Left ventricle myocardium superior (tissue), 1 donor: ENCODE measurements at regions not wholly inside any gene's neighbourhood (a gene's known extent, or its start where the extent isn't known, plus 50 kb on each side); places are given as distances from the start of the nearest gene placed in this dataset.
"Not testable (repeated sequence)": the region's sequence is repeated elsewhere in the genome, so short reads cannot be mapped to it uniquely, and the experiment has no call there.

Experiments used
- ATAC-seq: fragments of 200-7000 bp; cut with Tn5 transposase; one replicate; pipeline ENCODE4 v1.9.1; 2020; ENCODE audit warnings: mild to moderate bottlenecking, moderate library complexity
- DNase-seq: peaks from one replicate; pipeline ENCODE4 v3.0.0-alpha.2; 2020
- intact Hi-C: fragments of 100-400 bp; cut with micrococcal nuclease; formaldehyde crosslinking; loops from one replicate; pipeline ENCODE4 v1.11.0; 2022
- donor health status: DM: no; HTN: yes; CAD: no; lungs with severe emphysema.

DNA sequence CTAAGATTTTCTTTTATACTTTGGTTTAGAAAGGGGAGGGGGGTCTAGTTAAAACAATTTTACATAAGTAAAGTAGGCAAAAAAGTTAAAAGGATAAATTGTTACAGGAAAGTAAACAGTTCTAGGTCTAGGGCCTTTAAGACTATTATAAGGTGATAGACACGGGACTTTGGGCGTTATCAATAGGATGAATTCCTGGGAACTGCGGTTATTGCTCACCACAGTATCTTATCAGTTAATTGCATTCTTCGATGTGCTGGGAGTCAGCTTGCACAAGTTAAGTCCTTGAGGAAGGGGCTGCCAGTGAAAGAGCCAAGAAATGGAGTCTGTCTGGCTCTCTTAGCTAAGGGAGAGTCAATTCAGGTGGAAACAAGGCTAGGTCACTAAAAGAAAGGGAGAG, 163.8 kb upstream of the FRG2C start:
- DNase-seq, intact Hi-C loops, ATAC-seq: not testable (repeated sequence)

DNA sequence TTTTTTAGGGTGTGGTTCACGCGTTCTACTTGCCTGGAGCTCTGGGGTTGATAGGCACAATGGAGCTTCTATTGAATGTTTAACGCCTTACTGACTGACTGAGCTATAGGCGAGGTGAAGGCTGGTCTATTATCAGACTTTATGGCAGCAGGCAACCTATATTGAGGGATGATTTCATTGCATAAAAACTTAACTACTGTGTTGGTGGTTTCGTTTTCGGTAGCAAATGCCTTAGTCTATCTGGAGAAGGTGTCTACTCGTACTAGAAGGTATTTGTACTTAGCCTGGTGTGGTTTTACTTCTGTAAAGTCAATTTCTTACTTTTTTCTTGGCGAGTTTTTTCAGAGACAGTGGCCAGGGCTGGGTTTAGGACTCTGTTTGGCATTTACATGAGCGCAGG, 162.0 kb upstream of the FRG2C start:
- ATAC-seq, intact Hi-C loops, DNase-seq: not testable (repeated sequence)

DNA sequence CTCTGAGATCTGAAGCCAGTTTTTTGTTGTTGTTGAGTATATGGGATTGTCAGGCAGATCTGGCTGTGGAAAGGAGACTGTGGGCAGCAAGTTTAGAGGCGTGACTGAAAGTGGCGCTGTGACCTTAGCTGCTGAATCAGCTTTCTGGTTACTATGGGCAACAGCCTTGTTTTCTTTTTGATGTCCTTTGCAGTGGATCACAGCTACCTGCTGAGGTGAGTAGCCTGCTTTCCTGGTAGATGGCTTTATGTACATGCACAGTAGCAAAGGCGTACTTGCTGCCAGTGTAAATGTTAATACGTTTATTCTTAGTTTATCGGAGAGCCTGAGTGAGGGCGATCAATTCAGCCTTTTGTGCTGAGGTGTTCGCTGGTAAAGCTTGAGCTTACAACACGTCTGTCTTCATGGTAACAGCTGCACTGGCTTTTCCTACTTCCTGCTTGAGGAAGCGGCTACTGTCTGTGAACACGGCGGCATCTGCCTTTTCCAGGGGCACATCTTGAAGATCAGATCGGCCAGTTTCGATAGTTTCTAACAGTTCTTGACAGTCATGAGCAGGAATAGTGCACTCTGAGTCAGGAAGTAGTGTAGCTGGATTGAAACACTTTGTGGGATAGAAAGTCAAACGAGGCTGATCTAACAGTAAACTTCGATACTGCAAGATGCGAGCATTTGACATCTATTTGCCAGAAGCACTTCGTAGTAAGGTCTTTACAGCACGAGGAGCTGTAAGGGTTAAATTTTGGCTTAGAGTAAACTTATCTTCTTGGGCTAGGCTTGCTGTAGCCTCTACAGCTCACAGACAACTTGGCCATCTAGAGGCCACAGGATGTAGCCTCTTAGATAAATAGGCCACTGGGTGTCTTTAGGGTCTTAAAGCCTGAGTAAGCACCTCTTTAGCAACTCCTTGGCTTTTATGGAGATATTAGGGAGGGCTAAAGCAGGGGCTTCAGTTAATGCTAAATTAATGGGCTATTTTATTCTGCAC, 161.1 kb upstream of the FRG2C start:
- DNase-seq, ATAC-seq, intact Hi-C loops: not testable (repeated sequence)

DNA sequence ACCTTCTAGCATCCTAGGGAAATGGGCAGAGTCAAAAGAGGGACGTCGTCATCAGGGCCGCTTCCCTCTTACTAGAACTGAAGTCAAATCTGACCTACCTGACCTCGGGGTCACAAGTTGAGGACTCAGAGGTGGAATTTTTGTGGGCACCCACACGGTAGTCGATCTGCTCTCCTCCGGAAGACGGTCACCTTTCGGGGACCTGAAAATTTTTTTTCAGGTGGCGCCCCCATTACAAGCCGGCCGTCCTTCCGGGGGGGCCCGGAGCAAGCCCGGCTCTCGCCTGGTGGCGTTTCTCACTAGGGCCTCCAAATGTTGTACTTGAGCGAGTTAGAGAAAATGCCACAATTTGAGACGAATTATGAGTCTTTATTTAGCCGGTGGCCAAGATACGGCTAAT, 157.5 kb upstream of the FRG2C start:
- intact Hi-C loops, result no loop called here
- no peak for ATAC-seq
- no peak for DNase-seq

DNA sequence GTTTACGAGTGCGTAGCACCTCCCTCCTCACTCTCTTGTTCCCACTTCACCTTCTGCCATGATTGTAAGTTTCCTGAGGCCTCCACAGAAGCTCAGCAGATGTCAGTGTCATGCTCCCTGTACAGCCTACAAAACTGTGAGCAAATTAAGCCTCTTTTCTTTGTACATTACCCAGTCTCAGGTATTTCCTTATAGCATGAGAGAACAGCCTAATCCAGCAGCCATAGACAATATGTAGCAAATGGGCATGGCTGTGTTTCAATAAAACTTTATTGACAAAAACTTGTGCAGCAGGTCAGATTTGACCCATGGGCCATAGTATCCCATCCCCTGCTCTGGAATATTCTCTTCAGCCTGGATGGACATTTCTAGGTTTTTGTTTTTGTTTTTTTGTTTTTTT, 156.2 kb upstream of the FRG2C start:
- DNase-seq, intact Hi-C loops, ATAC-seq: not testable (repeated sequence)

DNA sequence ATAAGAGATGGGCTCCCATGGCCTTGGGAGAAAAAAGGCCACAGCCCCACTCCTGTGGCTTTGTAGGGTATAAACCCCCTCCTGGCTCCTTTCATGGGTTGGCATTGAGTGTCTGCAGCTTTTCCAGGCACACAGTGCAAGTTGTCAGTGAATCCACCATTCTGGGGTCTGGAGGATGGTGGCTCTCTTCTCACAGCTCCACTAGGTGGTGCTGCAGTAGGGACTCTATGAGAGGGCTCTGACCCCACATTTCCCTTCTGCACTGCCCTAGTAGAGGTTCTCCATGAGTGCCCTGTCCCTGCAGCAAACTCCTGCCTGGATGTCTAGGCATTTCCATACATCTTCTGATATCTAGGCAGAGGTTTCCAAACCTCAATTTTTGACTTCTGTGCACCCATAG, 136.5 kb upstream of the FRG2C start:
- intact Hi-C loops, ATAC-seq, DNase-seq: not testable (repeated sequence)

DNA sequence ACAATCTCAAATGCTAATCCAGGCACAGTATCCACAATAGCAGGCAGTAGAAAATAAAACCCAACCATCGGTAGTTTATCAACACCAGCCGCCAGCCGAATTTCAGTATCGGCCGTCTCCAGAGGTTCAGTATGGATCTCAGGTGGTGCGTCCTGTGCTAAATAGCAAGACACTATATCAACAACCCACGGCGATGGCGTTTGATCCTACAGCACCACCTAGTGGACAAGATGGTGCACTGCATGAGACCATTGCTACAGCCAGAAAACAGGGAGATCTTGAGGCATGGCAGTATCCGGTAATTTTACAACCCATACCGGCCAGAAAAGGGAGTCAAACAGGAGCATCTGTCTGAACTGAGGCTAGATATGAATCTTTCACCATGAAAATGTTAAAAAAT, 112.0 kb upstream of the FRG2C start:
- intact Hi-C loops, ATAC-seq: not testable (repeated sequence)

DNA sequence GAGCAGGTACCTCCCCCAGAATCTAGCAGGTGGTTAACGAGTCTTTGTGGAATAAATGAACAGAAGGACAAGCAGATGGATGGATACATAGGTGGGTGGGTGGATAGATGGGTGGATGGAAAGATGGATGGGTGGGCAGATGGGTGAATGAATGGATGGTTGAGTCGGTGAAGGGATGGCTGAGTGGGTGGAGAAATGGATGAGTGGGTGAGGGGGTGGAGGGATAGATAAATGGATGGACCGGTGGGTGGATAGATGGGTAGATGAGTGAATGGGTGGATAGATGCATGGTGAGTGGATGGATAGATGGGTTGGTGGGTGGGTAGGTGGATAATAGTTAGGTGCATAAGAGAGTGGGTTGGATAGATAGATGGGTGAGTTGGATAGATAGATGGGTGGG, 99.7 kb upstream of the FRG2C start:
- intact Hi-C loops, DNase-seq, ATAC-seq: not testable (repeated sequence)

More for the DNA sequence above, 112.0 kb upstream of the FRG2C start:
- DNase-seq, result not testable (repeated sequence)

DNA sequence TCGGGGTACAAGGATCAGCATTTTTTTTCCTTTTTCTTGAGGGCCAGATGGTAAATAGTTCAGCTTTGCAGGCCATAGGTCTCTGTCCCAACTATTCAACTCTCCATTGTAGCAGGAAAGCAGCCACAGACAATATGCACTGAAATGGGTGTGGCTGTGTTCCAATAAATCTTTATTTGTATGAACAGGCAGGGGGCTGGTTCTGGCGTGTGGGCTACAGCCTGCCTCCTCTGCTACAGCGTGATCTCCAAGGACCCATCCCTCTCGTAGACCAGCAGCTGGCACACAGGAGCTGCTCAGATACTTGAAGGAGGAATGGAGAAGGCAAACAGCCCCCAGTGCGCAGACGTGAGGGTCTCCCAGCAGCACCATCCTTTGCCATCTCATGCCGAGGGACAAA, 91.8 kb upstream of the FRG2C start:
- intact Hi-C loops, ATAC-seq, DNase-seq: not testable (repeated sequence)

DNA sequence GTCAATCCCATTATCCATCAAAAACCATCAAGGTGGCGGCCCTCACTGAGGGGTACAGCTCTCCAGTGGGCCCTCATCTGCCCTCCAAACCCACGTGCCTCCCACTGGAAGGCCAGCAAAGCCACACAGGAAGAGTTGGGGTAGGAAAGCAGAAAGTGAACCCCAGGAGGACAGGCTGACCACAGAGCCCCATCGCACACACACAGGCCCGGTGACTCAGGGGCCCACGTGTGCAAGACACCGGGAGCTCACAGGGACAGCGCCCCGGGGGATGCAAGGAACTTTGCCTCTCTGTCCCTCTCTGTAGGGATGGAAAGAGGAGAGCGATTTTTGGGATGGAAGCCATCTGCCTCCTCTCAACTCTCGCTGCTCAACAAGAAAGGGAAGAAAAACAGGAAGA, 85.0 kb upstream of the FRG2C start:
- intact Hi-C loops, DNase-seq, ATAC-seq: not testable (repeated sequence)

DNA sequence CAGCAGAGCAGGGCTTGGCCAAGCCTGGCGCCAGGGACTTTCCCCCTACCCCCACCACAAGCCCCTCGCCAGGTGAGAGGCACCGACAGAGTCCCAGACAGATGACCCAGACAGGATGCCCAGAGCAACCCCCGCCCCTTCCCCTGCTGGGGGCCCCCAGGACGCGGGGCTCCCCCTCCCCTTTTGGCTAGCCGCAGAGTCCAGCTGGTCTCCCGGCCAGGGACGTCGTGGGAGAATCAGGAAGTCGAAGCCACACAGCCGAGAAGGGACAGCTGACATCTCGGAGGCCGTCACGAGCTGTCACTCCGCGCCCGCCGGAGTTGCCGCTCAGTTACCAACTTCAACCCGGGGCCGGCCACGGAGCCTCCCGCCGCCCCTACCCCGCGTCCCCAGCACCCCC, 84.6 kb upstream of the FRG2C start:
- ATAC-seq, DNase-seq, intact Hi-C loops: not testable (repeated sequence)

DNA sequence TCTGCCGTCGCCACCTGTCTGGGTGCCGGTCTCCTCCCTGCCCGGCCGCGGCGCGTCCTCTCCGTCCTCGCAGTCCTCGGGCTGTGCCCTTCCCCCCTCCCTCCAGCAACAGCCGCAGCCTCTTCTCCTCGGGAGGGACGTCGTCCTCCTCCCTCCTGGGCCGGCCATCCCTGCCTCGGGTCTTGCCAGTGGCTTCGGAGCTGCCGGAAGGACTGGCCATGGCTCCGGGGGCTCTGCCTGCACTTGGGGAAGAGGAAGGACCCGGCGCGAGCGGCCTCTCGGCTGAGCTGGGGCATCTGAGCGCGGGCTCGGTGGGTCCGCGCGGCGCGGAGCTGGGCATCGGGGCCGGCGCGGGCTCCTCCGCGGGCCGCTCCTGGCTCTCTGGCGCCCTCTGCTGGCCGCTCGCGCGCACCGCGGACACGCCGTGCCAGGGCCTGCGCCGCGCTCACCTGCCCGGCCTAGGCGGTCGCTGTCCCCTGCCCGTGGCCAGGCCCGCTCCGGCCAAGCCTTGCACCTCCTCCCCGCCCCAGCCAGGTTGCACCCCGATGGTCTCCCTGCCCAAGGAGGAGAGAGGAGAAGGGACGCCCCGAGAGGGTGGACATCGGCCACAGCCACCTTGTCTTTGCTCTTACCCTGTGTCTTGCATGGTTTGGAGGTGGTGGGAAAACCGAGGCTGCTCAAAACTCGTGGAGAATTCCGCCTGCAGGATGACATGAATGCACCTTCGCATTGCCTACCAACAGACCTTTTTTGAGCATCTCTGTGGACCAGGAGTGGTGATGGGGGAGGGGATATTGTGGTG, 83.9 kb upstream of the FRG2C start:
- DNase-seq, result peak; percentile 76
- intact Hi-C loops, ATAC-seq: not testable (repeated sequence)

DNA sequence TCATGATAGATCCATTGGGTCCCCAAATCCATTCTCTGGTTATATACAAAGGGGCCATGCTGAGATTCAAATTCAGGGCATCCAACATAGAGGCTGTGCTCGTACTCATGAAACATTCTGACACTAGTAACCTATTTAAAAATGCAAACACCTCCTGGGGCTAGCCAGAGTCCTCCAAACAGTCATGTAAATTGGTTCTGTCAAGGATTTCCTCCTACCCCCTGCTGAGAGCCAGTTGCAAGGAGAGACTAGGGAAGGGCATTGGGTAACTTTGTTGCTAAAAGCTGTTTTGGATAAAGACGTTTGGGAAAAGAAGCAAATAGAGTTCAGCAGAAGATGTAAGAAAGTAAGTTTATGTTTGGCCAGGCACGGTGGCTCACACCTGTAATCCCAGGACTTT, 81.6 kb upstream of the FRG2C start:
- intact Hi-C loops, DNase-seq, ATAC-seq: not testable (repeated sequence)

DNA sequence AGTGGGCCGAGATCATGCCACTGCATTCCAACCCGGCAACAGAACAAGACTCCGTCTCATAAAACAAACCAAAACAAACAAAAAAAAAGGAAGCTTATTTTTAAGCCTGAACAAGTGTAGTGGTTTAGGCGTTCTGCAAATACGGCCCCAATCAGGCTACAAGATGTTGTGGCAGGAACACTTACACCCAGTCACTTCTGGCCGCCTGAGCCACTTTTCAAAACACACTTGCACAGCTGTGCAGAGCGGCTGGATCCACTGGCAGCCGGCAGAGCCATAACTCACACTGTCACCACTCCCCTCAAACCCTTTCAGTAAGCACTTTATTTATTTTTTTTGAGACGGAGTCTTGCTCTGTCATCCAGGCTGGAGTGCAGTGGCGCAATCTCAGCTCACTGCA, 81.0 kb upstream of the FRG2C start:
- DNase-seq, intact Hi-C loops, ATAC-seq: not testable (repeated sequence)

DNA sequence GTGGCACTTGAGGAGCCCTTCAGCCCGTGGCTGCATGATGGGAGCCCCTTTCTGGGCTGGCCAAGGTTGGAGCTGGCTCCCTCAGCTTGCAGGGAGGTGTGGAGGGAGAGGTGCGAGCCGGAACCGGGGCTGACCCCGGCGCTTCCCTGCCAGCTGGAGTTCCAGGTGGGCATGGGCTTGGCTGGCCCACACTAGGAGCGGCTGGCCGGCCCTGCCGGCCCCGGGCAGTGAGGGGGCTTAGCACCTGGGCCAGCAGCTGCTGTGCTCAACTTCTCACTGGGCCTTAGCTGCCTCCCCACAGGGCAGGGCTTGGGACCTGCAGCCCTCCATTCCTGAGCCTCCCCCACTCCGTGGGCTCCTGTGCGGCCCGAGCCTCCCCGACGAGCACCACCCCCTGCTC, 76.4 kb upstream of the FRG2C start:
- intact Hi-C loops, DNase-seq, ATAC-seq: not testable (repeated sequence)

DNA sequence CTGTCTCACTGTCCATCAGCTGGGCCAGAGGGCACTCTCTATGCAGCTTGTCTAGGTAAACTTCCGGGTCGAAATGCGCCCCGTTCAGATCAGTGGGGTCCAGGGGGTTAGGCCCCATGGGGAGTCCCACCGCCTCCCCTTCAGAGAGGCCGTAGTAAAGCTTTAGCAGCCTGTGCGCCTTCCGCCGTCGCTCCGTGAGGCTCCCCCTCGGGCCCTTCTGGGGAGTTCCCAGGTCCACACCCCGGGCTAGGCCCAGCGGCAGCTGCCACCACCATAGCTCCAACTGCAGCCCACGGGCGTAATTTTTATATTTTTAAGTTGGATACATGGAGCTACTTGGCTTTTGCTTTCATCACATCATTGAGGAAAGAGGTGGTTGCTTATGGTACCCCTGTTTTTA, 73.7 kb upstream of the FRG2C start:
- ATAC-seq, DNase-seq, intact Hi-C loops: not testable (repeated sequence)

DNA sequence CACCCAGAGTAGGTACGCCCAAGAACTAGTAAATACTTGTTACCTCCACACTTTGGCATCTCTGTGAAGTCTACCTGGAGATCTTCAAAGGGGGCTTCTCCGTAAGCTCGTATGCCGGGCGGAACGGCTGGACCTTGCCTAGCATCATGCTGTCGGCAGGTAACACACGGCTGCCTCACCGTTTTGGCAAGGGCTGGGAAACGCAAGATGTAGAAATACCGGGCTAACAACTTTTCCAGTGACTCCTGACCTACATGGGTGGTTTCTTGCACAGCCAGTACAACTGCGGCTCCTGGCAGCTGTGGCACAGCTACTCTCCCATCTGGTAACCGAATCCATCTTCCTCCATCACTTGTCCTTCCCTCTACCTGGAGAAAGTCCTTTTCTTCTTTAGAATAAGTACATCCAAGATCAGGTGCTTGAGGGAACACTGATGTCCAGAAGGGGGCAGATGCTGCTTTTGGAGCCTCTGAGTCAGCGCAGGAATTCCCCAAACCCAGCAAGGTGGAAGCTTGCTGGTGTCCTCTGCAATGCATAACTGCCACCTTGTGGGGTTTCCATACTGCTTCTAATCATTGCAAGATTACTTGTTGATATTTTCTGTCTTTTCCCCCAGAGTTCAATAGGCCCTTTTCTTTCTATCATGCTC, 59.7 kb upstream of the FRG2C start:
- intact Hi-C loops, DNase-seq, ATAC-seq: not testable (repeated sequence)

DNA sequence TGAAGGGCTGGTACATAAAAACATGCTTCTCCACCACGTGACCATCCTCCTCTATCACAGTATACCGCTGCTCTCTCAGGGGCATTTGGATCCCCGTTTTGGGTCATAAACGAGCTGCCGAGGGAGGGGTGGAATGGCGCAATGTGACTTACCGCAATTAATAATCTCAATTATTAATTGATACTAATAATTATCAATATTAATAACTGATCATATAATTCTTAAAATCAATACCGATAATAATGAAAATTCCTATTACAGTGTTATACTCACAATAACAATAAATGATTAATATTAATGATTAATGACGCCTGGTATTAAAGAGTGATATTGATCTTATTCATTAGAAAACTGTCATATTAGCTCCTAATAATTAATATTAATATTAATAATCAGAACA, 56.1 kb upstream of the FRG2C start:
- DNase-seq, ATAC-seq, intact Hi-C loops: not testable (repeated sequence)

DNA sequence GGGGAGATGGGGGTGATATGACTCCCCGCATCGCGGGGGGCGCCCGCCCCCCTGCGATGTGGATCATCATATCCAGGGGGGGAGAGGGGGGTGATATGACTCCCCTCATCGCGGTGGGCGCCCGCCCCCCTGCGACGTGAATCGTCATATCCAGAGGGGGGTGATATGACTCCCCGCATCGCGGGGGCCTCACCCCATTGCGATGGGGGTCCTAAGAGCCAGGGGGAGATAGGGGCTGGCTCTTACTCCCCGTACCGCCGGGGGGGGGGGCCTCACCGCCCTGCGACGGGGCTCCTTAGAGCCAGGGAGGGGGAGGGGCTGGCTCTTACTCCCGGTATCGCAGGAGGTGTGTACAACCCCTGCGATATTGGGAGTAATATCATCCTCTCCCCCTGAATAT, 54.5 kb upstream of the FRG2C start:
- intact Hi-C loops, ATAC-seq, DNase-seq: not testable (repeated sequence)
